PC-3 (cell line): ENCODE measurements at regions not wholly inside any gene's neighbourhood (a gene's known extent, or its start where the extent isn't known, plus 50 kb on each side); places are given as distances from the start of the nearest gene placed in this dataset.

Source experiments
- EZH2 ChIP-seq: fragments of 300-600 bp; sonication (generic); IDR thresholded peaks from one replicate; pipeline ENCODE4 v1.6.1; 2017; ENCODE audit warnings: antibody characterized with exemption, mild to moderate bottlenecking, low read length; ENCODE audit not compliant: unreplicated experiment
- TF ChIP-seq, protein P1 (sequence below): fragments of 300-600 bp; sonication (generic); conservative IDR thresholded peaks from 2 replicates; pipeline ENCODE4 v1.5.1; 2017; ENCODE audit warnings: antibody characterized with exemption, low read depth, mild to moderate bottlenecking, low read length

DNA sequence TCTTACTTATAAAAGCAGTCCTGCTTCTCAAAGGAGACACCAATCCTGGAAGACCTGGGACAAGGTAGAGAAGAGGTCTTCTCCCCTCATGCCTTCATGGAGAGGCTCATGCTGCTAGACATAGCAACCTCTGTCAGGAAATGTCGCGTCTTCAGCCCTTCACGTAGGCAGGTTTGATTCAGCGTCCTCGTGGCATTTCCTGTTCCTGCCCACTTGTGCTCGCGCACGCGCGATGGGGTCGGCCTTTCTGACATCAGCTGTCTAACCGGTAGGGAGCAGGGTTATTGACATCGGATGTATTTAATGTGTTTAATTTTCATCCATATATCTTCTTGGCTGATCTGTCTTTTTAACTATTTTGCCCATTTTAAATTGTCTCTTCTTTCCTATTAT, 292.4 kb downstream of the THBS2 start:
- TF ChIP-seq, protein P1, sequence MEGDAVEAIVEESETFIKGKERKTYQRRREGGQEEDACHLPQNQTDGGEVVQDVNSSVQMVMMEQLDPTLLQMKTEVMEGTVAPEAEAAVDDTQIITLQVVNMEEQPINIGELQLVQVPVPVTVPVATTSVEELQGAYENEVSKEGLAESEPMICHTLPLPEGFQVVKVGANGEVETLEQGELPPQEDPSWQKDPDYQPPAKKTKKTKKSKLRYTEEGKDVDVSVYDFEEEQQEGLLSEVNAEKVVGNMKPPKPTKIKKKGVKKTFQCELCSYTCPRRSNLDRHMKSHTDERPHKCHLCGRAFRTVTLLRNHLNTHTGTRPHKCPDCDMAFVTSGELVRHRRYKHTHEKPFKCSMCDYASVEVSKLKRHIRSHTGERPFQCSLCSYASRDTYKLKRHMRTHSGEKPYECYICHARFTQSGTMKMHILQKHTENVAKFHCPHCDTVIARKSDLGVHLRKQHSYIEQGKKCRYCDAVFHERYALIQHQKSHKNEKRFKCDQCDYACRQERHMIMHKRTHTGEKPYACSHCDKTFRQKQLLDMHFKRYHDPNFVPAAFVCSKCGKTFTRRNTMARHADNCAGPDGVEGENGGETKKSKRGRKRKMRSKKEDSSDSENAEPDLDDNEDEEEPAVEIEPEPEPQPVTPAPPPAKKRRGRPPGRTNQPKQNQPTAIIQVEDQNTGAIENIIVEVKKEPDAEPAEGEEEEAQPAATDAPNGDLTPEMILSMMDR = no peak
- no peak for TF ChIP-seq EZH2
